ENCODE measurements at regions not wholly inside any gene's neighbourhood (a gene's known extent, or its start where the extent isn't known, plus 50 kb on each side); places are given as distances from the start of the nearest gene placed in this dataset.

DNA sequence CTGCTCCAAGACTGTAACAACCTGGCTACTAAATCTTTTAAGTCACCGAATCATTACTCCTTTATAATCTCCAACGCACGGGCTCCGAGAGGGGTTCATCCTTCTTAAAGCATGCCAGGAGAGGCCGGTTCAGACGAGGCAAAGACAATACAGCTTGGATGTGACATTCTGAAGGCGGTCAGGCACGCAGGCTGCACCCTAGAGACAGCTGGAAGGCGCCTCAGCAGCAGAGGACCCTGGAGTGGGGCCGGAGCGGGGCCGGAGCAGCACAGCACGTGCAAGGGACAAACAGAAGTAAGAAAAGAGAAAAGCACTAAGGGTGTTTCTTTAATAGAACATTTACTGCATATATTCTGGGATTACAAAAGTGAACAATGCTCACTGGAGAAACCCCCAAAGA, 97.8 kb upstream of the PPP2R2D start:
- Histone ChIP-seq H3K27ac (no peak overlapping the region), H3K27me3 (peaks cover 0 to 2% of the 10 kb centered on the region in 2 donors), H3K36me3 (no peaks in the 10 kb centered on the region), H3K4me1 (no peaks in the 10 kb centered on the region), H3K4me3 (no peak overlapping the region), H3K9me3 (peaks cover 0 to 16% (median 10%) of the 10 kb centered on the region in 3 donors)
- no peak for DNase-seq
- TF ChIP-seq, protein P1, sequence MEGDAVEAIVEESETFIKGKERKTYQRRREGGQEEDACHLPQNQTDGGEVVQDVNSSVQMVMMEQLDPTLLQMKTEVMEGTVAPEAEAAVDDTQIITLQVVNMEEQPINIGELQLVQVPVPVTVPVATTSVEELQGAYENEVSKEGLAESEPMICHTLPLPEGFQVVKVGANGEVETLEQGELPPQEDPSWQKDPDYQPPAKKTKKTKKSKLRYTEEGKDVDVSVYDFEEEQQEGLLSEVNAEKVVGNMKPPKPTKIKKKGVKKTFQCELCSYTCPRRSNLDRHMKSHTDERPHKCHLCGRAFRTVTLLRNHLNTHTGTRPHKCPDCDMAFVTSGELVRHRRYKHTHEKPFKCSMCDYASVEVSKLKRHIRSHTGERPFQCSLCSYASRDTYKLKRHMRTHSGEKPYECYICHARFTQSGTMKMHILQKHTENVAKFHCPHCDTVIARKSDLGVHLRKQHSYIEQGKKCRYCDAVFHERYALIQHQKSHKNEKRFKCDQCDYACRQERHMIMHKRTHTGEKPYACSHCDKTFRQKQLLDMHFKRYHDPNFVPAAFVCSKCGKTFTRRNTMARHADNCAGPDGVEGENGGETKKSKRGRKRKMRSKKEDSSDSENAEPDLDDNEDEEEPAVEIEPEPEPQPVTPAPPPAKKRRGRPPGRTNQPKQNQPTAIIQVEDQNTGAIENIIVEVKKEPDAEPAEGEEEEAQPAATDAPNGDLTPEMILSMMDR (IDR thresholded peaks at IDR 0.05) = no peak
- intact Hi-C loops (cut with DNase I; ENCODE audit: low total_unique reads) = no loop called here

DNA sequence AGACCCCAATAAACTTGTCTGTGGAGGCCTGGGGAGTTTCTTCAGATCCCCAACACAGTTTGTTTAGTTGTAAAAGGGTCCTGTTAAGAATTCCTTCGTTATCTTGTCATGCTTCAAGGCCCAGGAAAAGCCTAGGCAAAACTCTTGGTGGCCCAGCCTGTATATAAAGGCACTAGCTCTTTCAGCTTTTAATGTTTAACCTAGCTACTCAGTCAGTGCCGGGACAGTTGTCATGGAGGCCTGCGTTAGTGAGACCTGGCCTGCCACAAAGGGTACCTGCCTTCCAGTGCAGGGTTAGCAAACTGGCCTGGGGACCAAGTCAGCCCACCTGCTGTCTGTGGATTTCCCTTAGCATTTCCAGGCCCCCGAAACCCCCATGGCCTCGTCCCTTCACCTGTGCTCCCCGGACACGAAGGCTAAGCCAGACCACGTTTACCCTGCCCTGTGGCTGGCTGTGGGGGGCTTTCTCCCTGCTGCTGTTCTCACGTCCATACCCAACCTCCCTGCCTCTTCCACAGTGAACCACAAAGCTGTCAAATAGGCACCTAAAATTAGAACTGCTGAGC, 96.9 kb upstream of the PPP2R2D start:
- intact Hi-C loops (cut with DNase I; ENCODE audit: low total_unique reads) = no loop called here

DNA sequence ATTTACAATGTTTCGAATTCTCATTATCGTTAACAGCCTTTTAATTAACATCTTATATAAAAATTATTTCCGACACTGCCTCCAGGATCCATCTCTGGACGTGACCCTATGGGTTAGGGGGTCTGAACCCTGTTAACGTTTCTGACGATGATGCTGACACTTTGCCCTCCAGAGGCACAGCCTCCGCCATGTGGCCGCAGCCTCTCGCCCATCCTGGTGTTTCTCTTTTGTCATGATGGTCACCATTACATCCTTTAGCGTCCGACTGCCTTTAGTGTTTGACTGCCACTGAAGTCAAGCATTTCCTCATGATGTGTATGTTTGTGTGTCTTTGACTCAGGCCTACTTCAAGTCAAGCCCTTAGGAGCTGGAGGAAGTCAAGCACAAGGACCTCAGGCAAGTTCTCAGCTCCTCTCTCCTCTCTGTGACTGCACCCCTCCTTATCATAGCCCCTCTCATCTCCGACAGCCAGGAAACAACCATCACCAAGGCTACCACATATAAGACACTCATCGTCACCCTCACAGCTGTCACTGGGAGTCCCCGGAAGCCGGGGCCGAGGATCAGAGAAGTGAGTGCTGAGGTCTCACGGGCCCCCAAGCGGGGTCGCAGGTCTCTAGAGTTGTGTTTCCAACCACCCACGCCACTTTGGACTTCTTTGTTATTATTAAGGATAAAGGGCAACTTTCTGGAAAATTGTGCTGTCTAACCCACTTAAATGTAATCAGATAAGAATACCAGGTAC, 96.1 kb upstream of the PPP2R2D start:
- no peak for DNase-seq
- peaks cover 0 to 13% of the 10 kb centered on the region in 2 donors for H3K27me3 ChIP-seq
- peaks cover 0 to 4% (median 3%) of the 10 kb centered on the region in 3 donors for H3K9me3 ChIP-seq
- no peaks in the 10 kb centered on the region for H3K4me1 ChIP-seq
- intact Hi-C loops (cut with DNase I; ENCODE audit: low total_unique reads) = no loop called here
- H3K27ac ChIP-seq = no peak overlapping the region
- no peak overlapping the region for H3K4me3 ChIP-seq
- H3K36me3 ChIP-seq = no peaks in the 10 kb centered on the region
- TF ChIP-seq, protein P1 (IDR thresholded peaks at IDR 0.05) = no peak

More for the DNA sequence above, 96.9 kb upstream of the PPP2R2D start:
- Histone ChIP-seq H3K9me3 (peaks cover 0 to 11% (median 10%) of the 10 kb centered on the region in 3 donors), H3K4me1 (no peaks in the 10 kb centered on the region), H3K27me3 (peaks cover 0 to 8% of the 10 kb centered on the region in 2 donors), H3K4me3 (no peak overlapping the region), H3K36me3 (no peaks in the 10 kb centered on the region), H3K27ac (no peak overlapping the region)
- TF ChIP-seq, protein P1 (IDR thresholded peaks at IDR 0.05) = no peak
- DNase-seq = no peak

DNA sequence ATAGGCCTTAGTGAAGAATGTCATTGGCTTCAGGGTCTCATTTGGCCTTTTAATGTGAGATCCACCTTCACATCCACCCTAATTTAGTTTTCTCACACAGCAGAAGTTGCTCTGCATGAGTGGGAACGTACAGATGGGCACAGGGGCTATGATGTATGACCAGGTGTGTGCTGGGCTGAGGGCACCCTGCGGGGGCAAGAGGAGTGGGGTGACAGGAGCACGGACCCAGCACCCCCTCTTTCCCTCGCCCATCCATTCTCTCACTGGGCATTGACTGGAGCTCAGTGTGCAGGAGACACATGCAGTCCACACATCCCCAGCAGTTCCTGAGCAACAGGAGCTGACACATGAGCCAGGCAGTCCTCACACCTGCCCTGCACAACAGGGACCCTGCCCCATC, 95.1 kb upstream of the PPP2R2D start:
- H3K27me3 ChIP-seq = peaks cover 0 to 23% of the 10 kb centered on the region in 2 donors
- TF ChIP-seq, protein P1 (IDR thresholded peaks at IDR 0.05) = no peak
- no peaks in the 10 kb centered on the region for H3K4me1 ChIP-seq
- no peak overlapping the region for H3K4me3 ChIP-seq
- H3K27ac ChIP-seq = no peak overlapping the region
- intact Hi-C loops (cut with DNase I; ENCODE audit: low total_unique reads) = no loop called here
- no peaks in the 10 kb centered on the region for H3K9me3 ChIP-seq
- DNase-seq = no peak
- H3K36me3 ChIP-seq = no peaks in the 10 kb centered on the region

DNA sequence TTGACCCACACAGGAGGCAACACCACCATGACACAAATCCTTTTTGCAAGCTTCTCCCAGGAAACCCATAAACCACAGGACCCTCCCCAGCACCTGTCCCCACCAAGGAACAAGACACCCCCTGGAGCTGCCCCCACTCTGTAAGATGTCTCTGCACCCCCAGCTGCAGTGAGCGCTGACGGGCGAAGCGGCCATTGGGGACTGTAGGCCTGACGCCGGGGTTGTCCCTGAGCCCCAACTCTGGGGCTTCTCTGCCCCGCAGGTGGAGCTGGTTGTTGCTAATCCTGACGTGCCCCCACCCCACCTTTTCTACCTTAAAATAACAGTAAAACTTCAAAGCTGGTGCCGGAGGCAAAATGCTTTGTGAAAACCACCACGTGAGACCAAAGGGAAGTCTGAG, 94.7 kb upstream of the PPP2R2D start:
- H3K4me1 ChIP-seq = no peaks in the 10 kb centered on the region
- no peaks in the 10 kb centered on the region for H3K9me3 ChIP-seq
- peak in 1 of 2 donors; percentile 40 for DNase-seq
- no peaks in the 10 kb centered on the region for H3K36me3 ChIP-seq
- TF ChIP-seq, protein P1 (IDR thresholded peaks at IDR 0.05) = no peak
- peaks cover 0 to 27% of the 10 kb centered on the region in 2 donors for H3K27me3 ChIP-seq
- H3K27ac ChIP-seq = no peak overlapping the region
- H3K4me3 ChIP-seq = no peak overlapping the region
- intact Hi-C loops (cut with DNase I; ENCODE audit: low total_unique reads) = no loop called here

Measured in tibial artery (tissue), 4 donors.